Stimulated activated CD8-positive, alpha-beta memory T cell treated with anti-CD3 and anti-CD28 coated beads, Interleukin-7, amount 100 ng/mL, for 1 hour (primary cell): ENCODE measurements at regions not wholly inside any gene's neighbourhood (a gene's known extent, or its start where the extent isn't known, plus 50 kb on each side); places are given as distances from the start of the nearest gene placed in this dataset.
"Not testable (repeated sequence)": the region's sequence is repeated elsewhere in the genome, so short reads cannot be mapped to it uniquely, and the experiment has no call there.

Source experiments
- DNase-seq, 2 donors: peaks; one replicate each; pipeline ENCODE4 v3.0.0-alpha.2; 2020; ENCODE audit warnings: low read depth in 2 of 2

DNA sequence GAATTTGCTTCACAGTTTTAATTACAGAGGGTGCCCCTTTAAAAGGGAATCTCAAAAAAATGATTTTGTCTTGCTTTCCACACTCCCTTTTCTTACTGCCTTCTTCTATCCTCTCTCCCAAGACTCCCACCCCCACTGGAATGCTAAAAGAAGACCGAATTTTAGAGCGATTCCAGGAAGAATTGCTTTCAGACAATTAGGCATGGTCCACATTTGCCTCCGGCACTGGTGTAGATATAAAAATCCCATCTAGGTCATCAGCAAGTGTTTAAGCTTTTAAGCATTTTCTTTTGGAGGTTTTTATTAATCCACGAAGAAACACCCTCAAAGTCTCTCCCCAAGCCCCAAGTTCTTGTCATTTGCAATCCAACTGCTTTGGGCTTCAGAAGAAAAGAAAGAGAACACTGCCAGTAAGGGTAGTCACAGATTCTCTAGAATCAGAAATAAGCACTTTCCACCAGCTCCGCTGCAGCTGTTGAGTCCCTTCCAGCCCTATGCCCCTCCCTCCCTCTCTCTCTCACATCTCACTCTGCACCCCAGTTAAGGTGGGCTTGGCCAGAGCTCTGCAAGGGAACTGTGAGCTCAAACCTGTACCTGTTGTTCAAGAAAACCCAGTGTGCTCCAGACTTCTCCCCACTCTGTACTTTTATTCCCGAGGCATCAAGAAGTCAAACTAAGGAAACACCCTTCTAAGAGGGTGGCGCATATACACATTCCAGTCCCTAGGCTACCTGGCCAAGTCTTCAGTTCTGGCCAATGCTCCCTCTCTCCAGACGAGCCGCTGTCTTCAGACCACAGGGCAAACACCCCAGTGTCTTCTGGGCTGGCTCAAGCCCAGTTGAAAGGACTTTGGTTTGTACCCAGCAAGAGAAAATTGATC is 170.2 kb downstream of the RGS9 start:
- DNase-seq, result no peak

DNA sequence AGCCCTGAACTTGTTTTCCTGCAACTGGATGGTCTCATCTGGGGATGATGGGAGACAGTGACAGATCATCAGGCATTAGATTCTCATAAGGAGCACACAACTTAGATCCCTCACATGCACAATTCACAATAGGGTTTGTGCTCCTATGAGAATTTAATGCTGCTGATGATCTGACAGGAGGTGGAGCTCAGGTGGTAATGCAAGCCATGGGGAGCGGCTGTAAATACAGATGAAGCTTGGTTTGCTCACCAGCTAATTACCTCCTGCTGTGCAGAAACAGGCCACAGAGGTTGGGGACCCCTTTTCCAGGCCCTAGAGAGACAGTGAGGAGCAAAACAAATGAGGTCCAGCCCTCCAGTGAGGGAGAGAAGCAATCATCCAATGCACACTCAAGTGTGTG is 168.6 kb downstream of the RGS9 start:
- DNase-seq, result no peak

- no peak for DNase-seq
Measured at GRCh38 chr17:65305116-65305515, 167.9 kb downstream of the RGS9 start.

GRCh38 chr17:65301882-65302281 is 164.7 kb downstream of the RGS9 start:
- not testable (repeated sequence) for DNase-seq

DNA sequence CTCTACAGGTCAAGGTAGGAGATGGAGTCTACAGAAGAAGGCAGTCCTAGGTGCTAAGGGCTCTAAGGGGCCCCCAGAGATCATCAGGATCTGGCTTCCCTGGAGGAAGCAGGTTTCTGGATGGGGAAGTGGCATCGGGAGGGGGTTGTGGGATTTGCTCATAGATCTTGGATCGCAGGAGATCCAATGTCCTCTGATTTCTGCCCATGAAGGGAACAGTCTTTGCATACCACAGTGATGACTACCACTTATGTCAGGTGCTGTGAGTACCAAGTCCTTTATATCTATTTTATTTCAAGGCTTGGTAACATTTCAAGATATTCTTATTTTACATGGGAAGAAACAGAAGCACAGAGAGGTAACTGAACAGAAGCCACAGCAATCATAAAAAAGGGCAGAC is 164.0 kb downstream of the RGS9 start:
- DNase-seq, result no peak

GRCh38 chr17:65297916-65298315 is 160.7 kb downstream of the RGS9 start:
- no peak for DNase-seq

GRCh38 chr17:65297384-65297783 is 160.2 kb downstream of the RGS9 start:
- no peak for DNase-seq

DNA sequence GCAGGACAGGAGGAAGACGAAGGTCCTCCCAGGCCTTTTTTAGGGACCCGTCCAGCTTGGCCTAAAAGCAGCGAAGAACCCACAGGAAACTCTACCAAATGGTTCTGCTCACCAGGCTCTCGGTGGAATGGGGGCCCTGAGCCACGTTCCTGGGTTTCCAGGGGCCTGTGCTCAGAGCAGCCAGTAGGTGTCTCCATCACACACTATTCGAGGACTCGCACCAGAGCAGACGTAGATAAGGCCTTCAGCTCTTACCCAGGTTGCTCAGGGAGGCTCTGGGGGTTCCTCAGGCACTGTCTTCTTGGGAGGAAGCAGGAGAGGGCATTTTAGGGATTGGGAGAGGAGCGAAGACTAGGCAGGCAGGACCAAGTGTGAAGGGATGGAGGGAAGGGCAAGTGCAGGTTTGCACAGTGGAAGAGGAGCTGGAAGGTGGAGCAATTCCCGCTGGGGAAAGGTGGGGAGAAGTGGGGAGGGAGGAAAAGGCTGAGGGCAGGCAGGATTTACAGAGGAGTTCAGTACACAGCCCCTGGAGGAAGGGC is 157.1 kb downstream of the RGS9 start:
- DNase-seq, result peak; percentile 11 to 31

- no peak for DNase-seq
Measured at GRCh38 chr17:65293584-65294180, 156.5 kb downstream of the RGS9 start.

DNA sequence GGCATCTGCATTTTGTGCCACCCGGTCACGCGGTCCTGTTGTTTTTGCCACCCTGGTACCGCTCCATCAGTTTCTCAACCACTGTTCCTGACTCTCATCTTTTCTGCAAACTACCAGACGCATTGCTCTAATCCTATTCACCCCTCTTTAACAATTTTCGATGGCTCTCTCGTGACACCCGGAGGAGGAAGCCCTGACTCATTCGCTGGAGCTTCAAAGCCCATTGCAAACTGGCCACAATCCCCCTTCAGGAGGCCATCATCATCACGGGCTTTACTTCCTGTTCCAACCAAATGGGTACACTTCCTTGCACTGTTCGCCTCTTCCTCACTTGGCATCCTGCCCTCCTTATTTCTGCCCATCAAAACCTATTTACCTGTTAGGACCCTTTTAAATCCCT is 155.3 kb downstream of the RGS9 start:
- DNase-seq, result no peak

DNA sequence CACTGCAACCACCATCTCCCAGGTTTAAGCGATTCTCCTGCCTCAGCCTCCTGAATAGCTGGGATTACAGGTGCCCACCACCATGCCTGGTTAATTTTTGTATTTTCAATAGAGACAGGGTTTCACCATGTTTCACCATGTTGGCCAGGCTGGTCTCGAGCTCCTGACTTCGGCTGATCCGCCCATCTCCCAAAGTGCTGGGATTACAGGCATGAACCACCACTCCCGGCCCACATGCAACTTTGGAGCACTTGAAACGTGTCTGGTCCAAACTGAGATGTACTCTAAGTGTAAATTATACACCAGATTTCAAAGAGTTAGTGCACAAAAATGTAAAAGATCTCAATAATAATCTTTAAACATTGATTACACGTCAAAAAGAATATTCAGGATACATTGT is 154.1 kb downstream of the RGS9 start:
- DNase-seq, result not testable (repeated sequence)

DNA sequence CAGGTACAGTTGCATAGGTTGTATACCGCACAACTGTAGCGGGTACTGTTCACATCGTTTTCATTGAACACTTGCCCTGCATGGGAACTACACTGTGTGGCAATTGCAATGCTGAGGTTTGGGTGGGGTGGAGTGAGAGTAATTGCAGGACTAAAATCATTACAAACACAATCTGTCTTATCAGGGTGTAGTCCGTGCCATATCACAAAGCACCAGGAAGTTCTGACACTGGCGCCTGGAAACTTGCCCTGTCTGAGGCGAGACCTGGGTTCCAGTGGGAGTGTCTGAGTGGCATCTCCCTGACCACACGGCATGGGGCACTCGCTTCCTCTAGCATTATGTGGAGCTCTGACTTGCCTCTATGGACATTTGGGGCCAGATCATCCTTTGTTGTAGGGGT is 153.4 kb downstream of the RGS9 start:
- no peak for DNase-seq

GRCh38 chr17:65290056-65290455 is 152.9 kb downstream of the RGS9 start:
- no peak for DNase-seq

DNA sequence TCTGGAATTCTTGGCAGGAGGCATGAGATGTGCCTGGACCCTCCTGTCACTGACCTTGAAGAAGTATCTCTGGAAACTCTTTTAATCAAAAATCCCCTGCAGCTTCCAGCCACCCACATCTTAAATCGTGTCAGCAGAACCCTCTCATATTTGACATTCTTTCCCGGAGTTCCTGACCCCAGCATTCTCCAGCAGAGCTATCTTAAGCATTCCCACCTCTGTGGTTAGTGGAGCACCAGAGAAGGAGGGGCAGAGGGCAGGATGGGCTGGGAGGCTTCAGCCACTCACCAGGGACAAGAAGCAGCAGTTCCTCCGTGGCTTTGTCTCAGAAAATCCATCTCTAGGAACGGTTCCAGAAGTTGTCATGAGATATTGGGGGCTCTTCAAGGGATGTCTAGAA is 149.9 kb downstream of the RGS9 start:
- DNase-seq, result no peak

DNA sequence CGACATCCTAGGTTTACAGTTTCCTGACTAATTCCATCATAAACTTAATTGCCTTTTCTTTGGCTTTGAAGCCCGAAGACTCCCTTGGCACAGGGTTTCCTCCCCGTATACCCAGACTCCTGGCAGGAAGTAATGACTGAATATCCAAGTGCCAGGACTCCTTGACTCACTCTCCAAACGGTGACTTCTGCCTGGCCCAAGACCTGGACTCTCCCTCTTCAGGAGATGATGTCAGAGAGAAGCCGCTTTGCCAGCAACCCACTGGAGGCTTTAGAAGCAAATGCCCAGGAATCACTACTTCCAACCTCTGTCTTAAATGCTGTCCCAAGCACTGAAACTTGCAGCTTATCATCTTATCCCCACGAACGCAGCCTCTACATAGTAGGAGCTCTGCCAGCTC is 146.5 kb downstream of the RGS9 start:
- DNase-seq, result no peak

GRCh38 chr17:65279456-65279855 is 142.3 kb downstream of the RGS9 start:
- DNase-seq, result no peak

DNA sequence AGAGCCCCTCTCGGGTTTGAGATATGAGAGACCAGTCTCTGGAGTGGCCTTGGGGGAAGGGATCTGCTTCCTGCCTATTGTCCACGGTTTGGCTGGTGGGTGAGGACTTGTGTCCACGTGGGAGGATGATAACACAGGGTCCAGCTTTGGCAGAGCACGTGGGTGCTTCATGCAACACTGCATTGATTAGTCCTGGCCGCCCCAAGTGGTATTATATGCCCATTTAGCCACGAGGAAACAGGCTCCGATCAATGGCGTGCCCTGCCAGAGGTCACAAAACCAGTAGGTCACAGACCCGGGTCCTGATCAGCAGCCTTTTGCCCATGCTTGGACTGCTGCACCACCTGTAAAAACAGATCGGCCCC is 141.6 kb downstream of the RGS9 start:
- DNase-seq, result no peak

- DNase-seq, result peak in 1 of 2 donors; percentile 3
Measured at GRCh38 chr17:65278050-65278819, 141.1 kb downstream of the RGS9 start.

- DNase-seq, result no peak
Measured at GRCh38 chr17:65277576-65277975, 140.4 kb downstream of the RGS9 start.
